GM19238 (cell line): ENCODE measurements at regions not wholly inside any gene's neighbourhood (a gene's known extent, or its start where the extent isn't known, plus 50 kb on each side); places are given as distances from the start of the nearest gene placed in this dataset.

Experiments used
- DNase-seq: peaks from one replicate; pipeline ENCODE4 v3.0.0; 2011; ENCODE audit warnings: low spot score; ENCODE audit not compliant: insufficient read length

GRCh38 chr6:4563156-4563555 lies 213.0 kb upstream of the CDYL start:
- no peak for DNase-seq

GRCh38 chr6:4561773-4562400 lies 214.3 kb upstream of the CDYL start:
- no peak for DNase-seq

- no peak for DNase-seq
These were observed 215.1 kb upstream of the CDYL start for GRCh38 chr6:4561078-4561435.

- DNase-seq = no peak
These were observed 215.8 kb upstream of the CDYL start for GRCh38 chr6:4560221-4561077.

- no peak for DNase-seq
These were observed 216.8 kb upstream of the CDYL start for GRCh38 chr6:4559281-4559875.

- DNase-seq = no peak
These were observed 221.6 kb upstream of the CDYL start for GRCh38 chr6:4554645-4555044.

GRCh38 chr6:4553387-4553786 lies 222.8 kb upstream of the CDYL start:
- no peak for DNase-seq

GRCh38 chr6:4550227-4550597 lies 226.0 kb upstream of the CDYL start:
- no peak for DNase-seq

GRCh38 chr6:4549556-4550226 lies 226.5 kb upstream of the CDYL start:
- DNase-seq = no peak

- DNase-seq = no peak
These were observed 230.3 kb upstream of the CDYL start for GRCh38 chr6:4545893-4546292.

- DNase-seq = no peak
These were observed 232.6 kb upstream of the CDYL start for GRCh38 chr6:4543596-4543995.

- DNase-seq = no peak
These were observed 242.6 kb upstream of the CDYL start for GRCh38 chr6:4533576-4533975.

- DNase-seq = no peak
These were observed 244.8 kb upstream of the CDYL start for GRCh38 chr6:4531406-4531805.

GRCh38 chr6:4522453-4522852 lies 253.8 kb upstream of the CDYL start:
- no peak for DNase-seq

- DNase-seq = no peak
These were observed 255.1 kb upstream of the CDYL start for GRCh38 chr6:4521070-4521469.

GRCh38 chr6:4518506-4518905 lies 257.7 kb upstream of the CDYL start:
- DNase-seq = no peak

- no peak for DNase-seq
These were observed 260.0 kb upstream of the CDYL start for GRCh38 chr6:4516206-4516605.

- DNase-seq = no peak
These were observed 262.6 kb upstream of the CDYL start for GRCh38 chr6:4513561-4513960.

GRCh38 chr6:4512051-4512471 lies 264.1 kb upstream of the CDYL start:
- no peak for DNase-seq

- no peak for DNase-seq
These were observed 264.6 kb upstream of the CDYL start for GRCh38 chr6:4511641-4512020.

GRCh38 chr6:4510906-4511640 lies 265.1 kb upstream of the CDYL start:
- no peak for DNase-seq

GRCh38 chr6:4510317-4510716 lies 265.9 kb upstream of the CDYL start:
- no peak for DNase-seq
